HL-60 (cell line): ENCODE measurements at regions not wholly inside any gene's neighbourhood (a gene's known extent, or its start where the extent isn't known, plus 50 kb on each side); places are given as distances from the start of the nearest gene placed in this dataset.

Experiments
- DNase-seq, 2 experiments: peaks; one replicate each; pipeline ENCODE4 v3.0.0-alpha.2; 2010 to 2020; ENCODE audit warnings: low read depth in 1 of 2, low spot score in 1 of 2
- H3K27ac ChIP-seq: fragments of 250-450 bp; sonication (Bioruptor Pico); replicated peaks from 2 replicates; pipeline ENCODE4 v1.5.1; 2020; ENCODE audit warnings: mild to moderate bottlenecking, moderate library complexity
- H3K27me3 ChIP-seq: fragments of 250-450 bp; sonication (Bioruptor Pico); 2 replicates; pipeline ENCODE4 v1.5.1; 2021; ENCODE audit warnings: mild to moderate bottlenecking, moderate library complexity; ENCODE audit not compliant: insufficient read depth, poor library complexity, severe bottlenecking
- H3K4me3 ChIP-seq: replicated peaks from 2 replicates; pipeline ENCODE4 v1.5.1; 2011; ENCODE audit warnings: mild to moderate bottlenecking, control low read depth, low read length; ENCODE audit not compliant: insufficient read depth
- CTCF ChIP-seq: IDR thresholded peaks from one replicate; pipeline ENCODE4 v1.5.1; 2011; ENCODE audit warnings: low read length, control low read depth, inconsistent platforms; ENCODE audit not compliant: insufficient read depth
- GABPA ChIP-seq: IDR thresholded peaks from 2 replicates; pipeline ENCODE4 v1.6.1; 2012; ENCODE audit warnings: low read depth
- POLR2AphosphoS5 ChIP-seq: IDR thresholded peaks from 2 replicates; pipeline ENCODE4 v1.6.1; 2012; ENCODE audit warnings: low read depth
- SPI1 ChIP-seq: IDR thresholded peaks from 2 replicates; pipeline ENCODE4 v1.6.1; 2012; ENCODE audit warnings: low read depth, mild to moderate bottlenecking, borderline replicate concordance
- TF ChIP-seq, protein P1 (sequence below): IDR thresholded peaks from 2 replicates; pipeline ENCODE4 v1.6.1; 2012; ENCODE audit warnings: low read depth; ENCODE audit not compliant: insufficient replicate concordance

DNA sequence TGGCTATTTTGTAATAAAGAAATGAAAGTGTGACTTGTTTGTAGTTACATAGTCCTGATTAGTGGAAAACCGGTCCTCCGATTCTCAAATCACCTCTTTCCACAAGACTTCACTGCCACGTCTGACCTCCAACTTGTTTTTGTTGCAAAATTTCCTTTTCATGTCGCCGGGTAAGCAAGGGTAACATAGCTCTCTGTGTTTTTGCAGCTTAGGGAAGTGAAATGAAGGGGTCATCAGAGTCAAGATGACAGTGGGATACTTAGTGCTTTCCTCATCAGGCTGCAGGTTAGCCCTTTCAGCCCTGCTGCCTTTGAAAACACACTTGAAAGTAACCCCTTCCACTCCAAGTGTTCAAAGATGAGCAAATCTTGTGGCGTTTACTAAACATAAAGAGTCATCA lies 217.9 kb downstream of the USP25 start:
- no peak for TF ChIP-seq CTCF
- no peak for TF ChIP-seq POLR2AphosphoS5
- TF ChIP-seq GABPA = no peak
- no peak for TF ChIP-seq SPI1
- TF ChIP-seq, protein P1, sequence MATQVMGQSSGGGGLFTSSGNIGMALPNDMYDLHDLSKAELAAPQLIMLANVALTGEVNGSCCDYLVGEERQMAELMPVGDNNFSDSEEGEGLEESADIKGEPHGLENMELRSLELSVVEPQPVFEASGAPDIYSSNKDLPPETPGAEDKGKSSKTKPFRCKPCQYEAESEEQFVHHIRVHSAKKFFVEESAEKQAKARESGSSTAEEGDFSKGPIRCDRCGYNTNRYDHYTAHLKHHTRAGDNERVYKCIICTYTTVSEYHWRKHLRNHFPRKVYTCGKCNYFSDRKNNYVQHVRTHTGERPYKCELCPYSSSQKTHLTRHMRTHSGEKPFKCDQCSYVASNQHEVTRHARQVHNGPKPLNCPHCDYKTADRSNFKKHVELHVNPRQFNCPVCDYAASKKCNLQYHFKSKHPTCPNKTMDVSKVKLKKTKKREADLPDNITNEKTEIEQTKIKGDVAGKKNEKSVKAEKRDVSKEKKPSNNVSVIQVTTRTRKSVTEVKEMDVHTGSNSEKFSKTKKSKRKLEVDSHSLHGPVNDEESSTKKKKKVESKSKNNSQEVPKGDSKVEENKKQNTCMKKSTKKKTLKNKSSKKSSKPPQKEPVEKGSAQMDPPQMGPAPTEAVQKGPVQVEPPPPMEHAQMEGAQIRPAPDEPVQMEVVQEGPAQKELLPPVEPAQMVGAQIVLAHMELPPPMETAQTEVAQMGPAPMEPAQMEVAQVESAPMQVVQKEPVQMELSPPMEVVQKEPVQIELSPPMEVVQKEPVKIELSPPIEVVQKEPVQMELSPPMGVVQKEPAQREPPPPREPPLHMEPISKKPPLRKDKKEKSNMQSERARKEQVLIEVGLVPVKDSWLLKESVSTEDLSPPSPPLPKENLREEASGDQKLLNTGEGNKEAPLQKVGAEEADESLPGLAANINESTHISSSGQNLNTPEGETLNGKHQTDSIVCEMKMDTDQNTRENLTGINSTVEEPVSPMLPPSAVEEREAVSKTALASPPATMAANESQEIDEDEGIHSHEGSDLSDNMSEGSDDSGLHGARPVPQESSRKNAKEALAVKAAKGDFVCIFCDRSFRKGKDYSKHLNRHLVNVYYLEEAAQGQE = no peak
- Histone ChIP-seq H3K27me3 (peaks cover 5% of the 10 kb centered on the region), H3K27ac (no peak overlapping the region), H3K4me3 (no peak overlapping the region)
- DNase-seq = no peak

DNA sequence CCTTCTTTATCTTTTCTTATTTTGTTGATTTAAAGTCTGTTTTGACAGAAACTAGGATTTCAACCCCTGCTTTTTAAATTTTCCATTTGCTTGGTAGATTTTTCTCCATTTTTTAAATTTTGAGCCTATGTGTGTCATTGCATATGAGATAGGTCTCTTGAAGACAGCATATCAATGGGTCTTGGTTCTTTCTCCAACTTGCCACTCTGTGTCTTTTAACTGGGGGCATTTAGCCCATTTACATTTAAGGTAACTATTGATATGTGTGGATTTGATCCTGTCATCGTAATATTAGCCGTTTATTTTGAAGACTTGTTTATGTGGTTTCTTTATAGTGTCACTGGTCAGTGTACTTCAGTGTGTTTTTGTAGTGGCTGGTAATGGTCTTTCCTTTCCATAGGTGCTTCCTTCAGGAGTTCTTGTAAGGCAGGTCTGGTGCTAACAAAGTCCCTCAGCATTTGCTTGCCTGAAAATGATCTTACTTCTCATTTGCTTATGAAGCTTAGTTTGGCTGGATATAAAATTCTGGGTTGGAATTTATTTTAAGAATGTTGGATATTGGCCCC lies 223.9 kb downstream of the USP25 start:
- Histone ChIP-seq H3K27me3 (no peaks in the 10 kb centered on the region), H3K4me3 (no peak overlapping the region), H3K27ac (no peak overlapping the region)
- no peak for TF ChIP-seq SPI1
- TF ChIP-seq POLR2AphosphoS5 = no peak
- no peak for TF ChIP-seq GABPA
- TF ChIP-seq CTCF = no peak
- TF ChIP-seq, protein P1 = no peak
- DNase-seq = no peak

DNA sequence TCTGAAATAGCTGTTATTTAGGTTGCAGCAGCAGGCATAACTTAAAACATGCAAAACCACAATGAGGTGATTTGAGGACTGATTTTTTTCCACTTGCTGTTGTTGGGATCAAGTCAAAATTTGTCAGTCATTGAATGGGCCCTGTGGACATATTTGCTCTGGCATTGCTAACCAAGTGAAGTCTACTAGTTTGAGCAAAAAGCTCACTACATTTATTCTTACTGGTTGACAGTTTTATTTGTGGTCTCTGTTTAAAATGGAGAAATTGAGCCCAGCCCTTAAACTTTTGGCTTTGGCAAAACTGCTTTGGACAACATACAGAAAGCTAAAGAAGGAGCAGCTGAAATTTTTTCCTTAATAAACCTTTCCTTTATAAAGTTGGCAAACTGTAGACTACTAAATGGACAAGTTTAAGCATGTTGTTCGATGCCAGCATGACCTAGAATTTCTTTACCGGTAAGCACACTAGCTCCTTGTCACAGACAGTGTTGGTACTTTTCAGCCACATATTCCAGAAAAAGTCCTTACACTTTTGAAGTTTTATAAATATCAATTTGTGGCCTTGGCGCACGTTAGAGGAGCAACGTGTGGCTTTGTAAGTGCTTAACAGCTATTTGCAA lies 234.6 kb downstream of the USP25 start:
- no peak for DNase-seq
- TF ChIP-seq CTCF = no peak
- no peak for TF ChIP-seq GABPA
- no peak for TF ChIP-seq SPI1
- TF ChIP-seq, protein P1 = no peak
- TF ChIP-seq POLR2AphosphoS5 = no peak
- H3K27ac ChIP-seq = no peak overlapping the region
- no peaks in the 10 kb centered on the region for H3K27me3 ChIP-seq
- no peak overlapping the region for H3K4me3 ChIP-seq
